Transverse colon (tissue), 4 donors: ENCODE measurements at regions not wholly inside any gene's neighbourhood (a gene's known extent, or its start where the extent isn't known, plus 50 kb on each side); places are given as distances from the start of the nearest gene placed in this dataset.

Experiments
- POLR2A ChIP-seq: fragments of 450-650 bp; IDR thresholded peaks from one replicate; pipeline ENCODE4 v1.6.1; 2016; ENCODE audit warnings: antibody characterized with exemption, mild to moderate bottlenecking, moderate library complexity
- POLR2AphosphoS5 ChIP-seq, 3 donors: sonication (generic); formaldehyde crosslinking; IDR thresholded peaks; one replicate each; pipeline ENCODE4 v1.6.1; 2016; ENCODE audit warnings: antibody characterized with exemption in 3 of 3
- TF ChIP-seq, protein P1 (sequence below), 5 experiments: fragments of 200-600 bp in 3 of 5; fragments of 450-650 bp in 2 of 5; sonication (generic) in 3 of 5; IDR thresholded peaks; 1 replicate in 2 of 5; 2 replicates in 3 of 5; pipeline ENCODE4 v1.5.1; 2016 to 2017; ENCODE audit warnings: antibody characterized with exemption in 5 of 5, inconsistent platforms in 3 of 5, mild to moderate bottlenecking in 2 of 5, moderate library complexity in 1 of 5

GRCh38 chr3:161557445-161558150 is 61.0 kb downstream of the OTOL1 start:
- TF ChIP-seq, protein P1, sequence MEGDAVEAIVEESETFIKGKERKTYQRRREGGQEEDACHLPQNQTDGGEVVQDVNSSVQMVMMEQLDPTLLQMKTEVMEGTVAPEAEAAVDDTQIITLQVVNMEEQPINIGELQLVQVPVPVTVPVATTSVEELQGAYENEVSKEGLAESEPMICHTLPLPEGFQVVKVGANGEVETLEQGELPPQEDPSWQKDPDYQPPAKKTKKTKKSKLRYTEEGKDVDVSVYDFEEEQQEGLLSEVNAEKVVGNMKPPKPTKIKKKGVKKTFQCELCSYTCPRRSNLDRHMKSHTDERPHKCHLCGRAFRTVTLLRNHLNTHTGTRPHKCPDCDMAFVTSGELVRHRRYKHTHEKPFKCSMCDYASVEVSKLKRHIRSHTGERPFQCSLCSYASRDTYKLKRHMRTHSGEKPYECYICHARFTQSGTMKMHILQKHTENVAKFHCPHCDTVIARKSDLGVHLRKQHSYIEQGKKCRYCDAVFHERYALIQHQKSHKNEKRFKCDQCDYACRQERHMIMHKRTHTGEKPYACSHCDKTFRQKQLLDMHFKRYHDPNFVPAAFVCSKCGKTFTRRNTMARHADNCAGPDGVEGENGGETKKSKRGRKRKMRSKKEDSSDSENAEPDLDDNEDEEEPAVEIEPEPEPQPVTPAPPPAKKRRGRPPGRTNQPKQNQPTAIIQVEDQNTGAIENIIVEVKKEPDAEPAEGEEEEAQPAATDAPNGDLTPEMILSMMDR (IDR thresholded peaks at IDR 0.05): no peak
- TF ChIP-seq POLR2A (no peak), POLR2AphosphoS5 (IDR thresholded peaks at IDR 0.05) (no peak)
